Right ventricle myocardium superior (tissue), 1 donor: ENCODE measurements at regions not wholly inside any gene's neighbourhood (a gene's known extent, or its start where the extent isn't known, plus 50 kb on each side); places are given as distances from the start of the nearest gene placed in this dataset.

Experiments used
- ATAC-seq: fragments of 200-7000 bp; cut with Tn5 transposase; one replicate; pipeline ENCODE4 v1.9.1; 2020; ENCODE audit warnings: mild to moderate bottlenecking; ENCODE audit not compliant: poor library complexity
- DNase-seq: peaks from one replicate; pipeline ENCODE4 v3.0.0-alpha.2; 2020
- intact Hi-C: fragments of 100-400 bp; cut with DNase I; formaldehyde crosslinking; loops from one replicate; pipeline ENCODE4 v1.11.2; 2022
- donor health status: DM: no; HTN: yes; CAD: no; lungs with severe emphysema.

DNA sequence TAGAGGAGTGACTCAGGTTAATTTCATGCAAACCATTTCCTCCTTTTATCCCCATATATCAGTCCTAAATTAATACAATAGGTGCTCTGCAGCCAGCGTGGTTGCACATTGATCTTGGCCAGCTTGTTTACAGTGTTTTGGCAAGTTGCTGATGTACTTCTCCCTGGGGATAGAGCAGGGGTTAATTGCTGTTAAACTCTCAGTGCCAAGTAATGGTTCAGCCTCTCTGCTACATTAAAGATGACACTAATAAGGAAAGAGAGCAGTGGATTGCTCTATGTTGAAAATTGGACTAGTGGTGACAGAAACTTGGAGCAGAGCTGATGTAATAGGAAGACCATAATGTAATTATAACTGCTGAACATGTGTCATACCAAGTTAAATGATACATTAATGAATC is 717.5 kb downstream of the RERGL start:
- ATAC-seq, result no peak
- intact Hi-C loops, result no loop called here
- no peak for DNase-seq

DNA sequence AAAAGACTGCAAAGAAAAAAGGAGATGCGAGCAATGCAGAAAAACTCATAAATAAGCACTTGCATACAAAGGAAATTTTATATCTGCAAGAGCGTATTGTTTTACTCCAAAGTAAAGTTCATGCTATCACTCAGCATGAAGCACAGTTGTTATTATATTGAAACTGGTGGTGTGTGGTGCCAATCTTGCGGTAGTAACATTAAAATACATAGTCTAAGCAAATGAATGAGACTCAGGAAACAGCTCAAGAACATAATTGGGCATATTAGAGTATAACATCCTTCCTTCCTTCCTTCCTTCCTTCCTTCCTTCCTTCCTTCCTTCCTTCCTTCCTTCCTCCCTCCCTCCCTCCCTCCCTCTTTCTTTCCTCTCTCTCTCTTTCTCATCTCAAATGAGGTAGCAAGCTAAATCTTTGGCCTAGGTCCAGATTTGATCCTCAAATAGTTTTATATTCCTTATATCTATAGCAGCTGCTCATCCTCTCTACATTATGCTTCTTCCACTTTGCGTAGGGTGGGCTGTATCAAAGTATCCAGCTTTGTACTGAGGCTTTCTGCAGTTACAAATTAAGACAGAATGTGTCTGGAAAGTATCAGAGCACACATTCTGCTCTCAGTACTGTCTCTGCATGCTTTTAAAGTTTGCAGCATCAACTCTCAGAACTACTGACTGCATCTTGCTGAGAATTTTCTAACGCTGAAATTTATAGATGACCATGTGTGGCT is 718.3 kb downstream of the RERGL start:
- ATAC-seq (no peak), DNase-seq (no peak)
- intact Hi-C loops, result no loop called here

- no peak for DNase-seq
- intact Hi-C loops, result no loop called here
- ATAC-seq, result no peak
These were observed 719.4 kb downstream of the RERGL start for GRCh38 chr12:17370621-17371020.

DNA sequence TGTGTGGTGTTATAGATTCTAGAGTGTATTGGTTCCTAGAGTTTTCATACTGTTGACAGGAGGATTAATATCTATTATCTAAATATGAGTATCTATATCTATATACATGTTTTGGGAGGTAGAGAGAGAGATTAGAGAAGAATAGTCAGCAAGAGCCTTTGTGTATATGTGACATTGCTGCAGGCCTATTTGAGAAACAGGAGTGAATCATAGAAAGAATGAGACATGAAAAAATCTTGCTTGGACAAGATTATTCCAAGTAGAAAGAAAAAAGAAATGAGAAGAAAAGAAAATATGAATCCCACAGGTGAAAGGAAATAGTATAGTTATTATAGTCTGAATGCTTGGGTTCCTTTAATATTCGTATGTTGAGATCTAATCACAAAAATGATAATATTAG is 720.4 kb downstream of the RERGL start:
- intact Hi-C loops, result no loop called here
- no peak for ATAC-seq
- DNase-seq, result no peak

DNA sequence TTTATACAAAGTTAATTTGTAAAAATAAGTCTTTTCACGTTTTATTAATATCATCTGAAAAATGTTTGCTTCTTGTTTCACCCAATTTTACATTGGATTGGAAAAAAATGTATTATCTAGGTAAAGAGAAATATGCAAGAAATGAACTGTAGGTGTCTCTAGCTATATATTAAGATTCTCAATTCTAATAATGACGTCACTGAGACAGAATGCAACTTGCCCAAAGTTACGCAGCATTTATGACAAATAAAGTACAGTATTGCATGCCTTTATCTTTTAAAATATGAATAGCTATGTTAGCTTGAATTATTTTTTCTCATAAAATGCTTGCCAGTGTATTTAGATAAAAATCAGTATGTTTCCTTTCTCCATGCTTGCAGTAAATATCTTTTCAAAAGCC is 728.8 kb downstream of the RERGL start:
- DNase-seq, result no peak
- intact Hi-C loops, result no loop called here
- ATAC-seq, result no peak

GRCh38 chr12:17358835-17359234 is 731.2 kb downstream of the RERGL start:
- DNase-seq, result no peak
- intact Hi-C loops, result no loop called here
- ATAC-seq, result no peak

DNA sequence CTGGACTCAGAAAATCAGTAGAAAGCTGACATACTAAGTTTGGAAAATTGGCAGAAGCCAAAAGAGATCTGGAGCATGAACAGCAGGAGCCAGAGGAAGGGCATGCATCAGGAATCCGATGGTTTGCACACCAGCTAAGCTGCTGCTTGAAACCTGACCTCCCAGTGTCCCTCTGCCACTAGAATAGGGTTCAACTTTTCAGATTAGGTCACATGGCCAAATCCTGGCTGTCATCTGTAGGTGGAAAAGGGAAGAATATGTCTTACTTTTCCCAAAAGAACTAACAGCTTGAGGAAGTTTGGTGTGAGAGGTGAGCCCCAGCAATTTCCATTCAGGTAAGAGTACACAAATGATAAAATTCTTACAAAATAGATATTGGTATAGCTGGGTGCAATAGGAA is 732.6 kb downstream of the RERGL start:
- DNase-seq, result no peak
- no peak for ATAC-seq
- intact Hi-C loops, result no loop called here

DNA sequence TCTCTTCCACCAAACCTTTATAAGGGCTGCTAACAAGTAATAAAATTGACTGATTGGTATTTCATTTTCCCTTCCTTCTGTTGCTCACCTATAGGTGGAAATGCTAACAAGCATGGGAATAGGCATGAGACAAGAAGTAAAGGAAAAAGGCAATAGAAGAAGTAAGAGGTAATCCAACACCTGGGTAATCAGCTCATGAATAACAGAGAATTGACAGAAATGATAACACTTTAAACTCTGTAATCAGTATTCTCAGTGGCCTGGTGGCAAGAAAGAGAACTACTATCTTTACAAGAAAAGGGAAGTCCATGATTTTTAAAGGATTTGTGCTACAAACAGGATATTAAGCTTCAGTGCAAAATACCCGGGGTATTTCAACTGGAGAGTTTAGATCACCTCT is 737.8 kb downstream of the RERGL start:
- no peak for DNase-seq
- no peak for ATAC-seq
- intact Hi-C loops, result no loop called here

GRCh38 chr12:17348311-17348710 is 741.7 kb downstream of the RERGL start:
- no peak for DNase-seq
- ATAC-seq, result no peak
- intact Hi-C loops, result no loop called here

GRCh38 chr12:17344649-17345048 is 738.7 kb upstream of the LMO3 start:
- DNase-seq (no peak), ATAC-seq (no peak)
- intact Hi-C loops, result no loop called here

GRCh38 chr12:17342381-17342961 is 736.5 kb upstream of the LMO3 start:
- DNase-seq (no peak), ATAC-seq (no peak)
- intact Hi-C loops, result no loop called here

- ATAC-seq (no peak), DNase-seq (no peak)
- intact Hi-C loops, result no loop called here
These were observed 729.5 kb upstream of the LMO3 start for GRCh38 chr12:17335487-17335886.

GRCh38 chr12:17334784-17335183 is 728.8 kb upstream of the LMO3 start:
- intact Hi-C loops, result no loop called here
- DNase-seq (no peak), ATAC-seq (no peak)

GRCh38 chr12:17333287-17333686 is 727.3 kb upstream of the LMO3 start:
- no peak for DNase-seq
- ATAC-seq, result no peak
- intact Hi-C loops, result no loop called here

- no peak for ATAC-seq
- no peak for DNase-seq
- intact Hi-C loops, result no loop called here
These were observed 720.7 kb upstream of the LMO3 start for GRCh38 chr12:17326649-17327048.

- intact Hi-C loops, result no loop called here
- DNase-seq (no peak), ATAC-seq (no peak)
These were observed 716.1 kb upstream of the LMO3 start for GRCh38 chr12:17322090-17322489.

DNA sequence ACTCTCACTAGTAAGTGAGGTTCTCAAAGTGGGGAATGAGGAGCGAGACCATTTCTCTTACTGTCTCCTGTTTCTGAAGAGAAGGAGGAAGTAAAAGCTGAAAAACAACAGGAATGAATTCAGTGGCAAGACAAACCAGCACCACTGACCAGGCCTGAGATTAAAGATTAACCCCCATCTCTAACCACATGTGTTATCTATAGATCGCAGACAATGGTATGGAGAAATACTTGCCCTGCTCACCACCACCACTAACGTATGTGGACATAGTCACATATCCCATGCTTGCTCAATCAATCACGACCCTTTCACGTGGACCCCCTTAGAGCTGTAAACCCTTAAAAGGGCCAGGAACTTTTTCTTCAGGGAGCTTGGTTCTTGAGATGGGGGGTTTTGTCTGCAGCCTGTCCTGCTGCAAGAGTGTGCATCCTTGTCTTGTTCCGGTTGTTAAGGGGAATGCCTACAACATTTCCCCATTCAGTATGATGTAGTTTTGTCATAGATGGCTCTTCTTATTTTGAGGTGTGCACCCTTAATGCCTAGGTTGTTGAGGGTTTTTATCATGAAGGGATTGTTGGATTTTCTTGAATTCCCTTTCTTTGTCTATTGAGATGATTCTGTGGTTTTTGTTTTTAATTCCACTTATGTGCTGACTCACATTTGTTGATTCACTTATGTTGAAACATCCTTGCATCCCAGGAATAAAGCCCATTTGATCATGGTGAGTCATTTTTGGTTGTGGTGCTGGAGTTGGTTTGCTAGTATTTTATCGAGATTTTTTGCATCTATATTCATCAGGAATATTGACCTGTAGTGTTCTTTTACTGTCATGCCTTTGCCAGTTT is 698.8 kb upstream of the LMO3 start:
- DNase-seq (no peak), ATAC-seq (no peak)
- intact Hi-C loops, result no loop called here

DNA sequence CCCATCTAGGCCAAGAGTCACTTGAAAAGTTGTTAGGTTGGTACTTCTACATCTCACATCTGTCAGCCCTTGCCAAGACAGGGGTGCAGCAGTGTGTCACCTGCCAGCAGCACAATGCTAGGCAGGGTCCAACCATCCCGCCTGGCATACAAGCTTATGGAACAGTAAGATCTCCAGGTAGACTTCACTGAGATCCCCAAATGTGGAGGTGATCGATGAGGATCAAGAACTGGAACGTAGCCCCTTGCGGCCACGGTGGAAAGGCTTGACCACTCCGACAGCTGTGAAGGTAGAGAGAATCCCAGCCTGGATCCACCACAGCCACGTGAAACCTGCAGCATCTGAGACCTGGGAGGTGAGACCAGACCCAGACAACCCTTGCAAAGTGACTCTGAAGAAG is 696.0 kb upstream of the LMO3 start:
- ATAC-seq, result no peak
- intact Hi-C loops, result no loop called here
- no peak for DNase-seq

DNA sequence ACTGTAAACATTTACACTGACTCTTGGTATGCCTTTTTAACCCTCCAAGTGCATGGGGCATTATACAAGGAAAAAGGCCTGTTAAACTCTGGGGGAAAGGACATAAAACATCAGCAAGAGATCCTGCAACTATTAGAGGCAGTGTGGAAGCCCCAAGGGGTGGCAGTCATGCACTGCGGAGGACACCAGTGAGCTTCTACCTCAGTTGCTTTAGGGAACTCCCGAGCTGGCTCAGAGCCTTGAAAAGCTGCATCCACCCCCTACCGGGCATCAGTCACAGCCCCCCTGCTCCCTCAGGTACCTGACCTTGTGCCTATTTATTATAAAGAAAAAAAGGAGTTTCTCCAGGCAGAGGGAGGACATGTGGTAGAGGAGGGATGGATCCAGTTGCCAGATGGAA is 695.6 kb upstream of the LMO3 start:
- intact Hi-C loops, result no loop called here
- no peak for ATAC-seq
- no peak for DNase-seq

GRCh38 chr12:17296882-17297281 is 690.9 kb upstream of the LMO3 start:
- ATAC-seq (no peak), DNase-seq (no peak)
- intact Hi-C loops, result no loop called here
